Fibroblast of skin of left quadriceps (primary cell): ENCODE measurements at regions not wholly inside any gene's neighbourhood (a gene's known extent, or its start where the extent isn't known, plus 50 kb on each side); places are given as distances from the start of the nearest gene placed in this dataset.

Experiments used
- DNase-seq, 2 experiments: peaks; one replicate each; pipeline ENCODE4 v3.0.0-alpha.2; 2013; ENCODE audit warnings: low read depth in 2 of 2

- DNase-seq = no peak
Measured at GRCh38 chr17:68184141-68184571, 63.7 kb upstream of the AMZ2 start.

DNA sequence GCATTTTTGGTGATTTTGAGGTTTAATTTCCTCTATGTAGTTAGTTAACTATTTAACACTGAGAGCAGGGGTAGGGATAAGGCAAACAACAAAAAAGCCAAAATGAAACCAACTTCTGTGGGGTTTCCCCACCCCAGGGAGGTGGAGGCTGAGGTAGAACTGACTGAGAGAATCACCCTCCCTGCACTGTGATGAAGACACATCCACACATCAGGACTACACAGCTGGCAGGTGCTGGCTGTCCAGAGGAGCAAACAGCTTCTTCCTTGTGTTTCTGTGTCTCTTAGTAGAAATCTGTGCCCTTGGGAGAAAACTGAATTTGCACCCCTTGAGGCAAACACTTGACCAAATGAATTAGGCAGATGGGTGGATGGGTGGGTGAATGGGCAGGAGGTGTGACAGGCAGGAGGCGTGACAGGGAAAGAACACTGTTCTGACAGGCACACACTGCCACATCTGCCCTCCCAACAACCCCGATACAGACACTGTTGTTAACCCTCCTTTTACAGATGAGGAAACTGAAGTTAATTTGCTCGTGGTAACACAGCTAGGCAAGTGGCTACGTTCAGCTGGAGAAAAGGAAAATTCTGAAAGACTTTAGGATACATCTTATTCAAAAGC, 62.9 kb upstream of the AMZ2 start:
- no peak for DNase-seq

DNA sequence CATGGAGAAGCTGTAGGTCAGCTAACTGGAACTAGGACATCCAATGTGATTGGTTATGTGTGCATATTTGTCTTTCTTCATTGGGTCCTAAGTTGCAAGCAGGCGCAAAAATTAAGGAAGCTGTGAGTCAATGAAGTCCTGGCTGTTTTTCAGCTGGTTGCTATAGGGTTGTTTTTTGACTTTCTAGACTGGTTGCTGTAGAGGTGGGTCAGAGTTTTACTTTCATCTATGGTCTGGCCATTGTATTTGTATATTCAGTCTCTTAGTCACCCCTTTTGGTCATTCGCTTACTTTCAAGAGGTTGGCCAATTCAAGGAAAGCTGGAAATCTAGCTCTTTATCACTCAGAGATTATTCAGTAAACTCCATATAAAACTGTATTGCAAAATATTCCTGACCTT, 62.0 kb upstream of the AMZ2 start:
- no peak for DNase-seq

DNA sequence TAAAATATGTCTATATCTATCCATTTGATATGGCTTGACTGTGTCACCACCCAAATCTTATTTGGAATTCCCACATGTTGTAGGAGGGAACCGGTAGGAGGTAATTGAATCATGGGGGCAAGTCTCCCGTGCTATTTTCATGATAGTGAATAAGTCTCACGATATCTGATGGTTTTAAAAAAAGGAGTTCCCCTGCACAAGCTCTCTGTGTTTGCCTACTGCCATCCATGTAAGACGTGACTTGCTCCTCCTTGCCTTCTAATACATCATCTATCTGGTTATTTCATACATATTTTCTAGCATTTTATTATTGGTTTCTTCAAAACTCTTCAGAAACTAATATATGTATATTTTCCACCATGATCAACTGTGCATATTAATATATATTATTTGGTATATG, 57.3 kb upstream of the AMZ2 start:
- DNase-seq = no peak

- DNase-seq = no peak
Measured at GRCh38 chr17:68195667-68196393, 52.0 kb upstream of the AMZ2 start.

GRCh38 chr17:68196394-68197090, 51.3 kb upstream of the AMZ2 start:
- no peak for DNase-seq

DNA sequence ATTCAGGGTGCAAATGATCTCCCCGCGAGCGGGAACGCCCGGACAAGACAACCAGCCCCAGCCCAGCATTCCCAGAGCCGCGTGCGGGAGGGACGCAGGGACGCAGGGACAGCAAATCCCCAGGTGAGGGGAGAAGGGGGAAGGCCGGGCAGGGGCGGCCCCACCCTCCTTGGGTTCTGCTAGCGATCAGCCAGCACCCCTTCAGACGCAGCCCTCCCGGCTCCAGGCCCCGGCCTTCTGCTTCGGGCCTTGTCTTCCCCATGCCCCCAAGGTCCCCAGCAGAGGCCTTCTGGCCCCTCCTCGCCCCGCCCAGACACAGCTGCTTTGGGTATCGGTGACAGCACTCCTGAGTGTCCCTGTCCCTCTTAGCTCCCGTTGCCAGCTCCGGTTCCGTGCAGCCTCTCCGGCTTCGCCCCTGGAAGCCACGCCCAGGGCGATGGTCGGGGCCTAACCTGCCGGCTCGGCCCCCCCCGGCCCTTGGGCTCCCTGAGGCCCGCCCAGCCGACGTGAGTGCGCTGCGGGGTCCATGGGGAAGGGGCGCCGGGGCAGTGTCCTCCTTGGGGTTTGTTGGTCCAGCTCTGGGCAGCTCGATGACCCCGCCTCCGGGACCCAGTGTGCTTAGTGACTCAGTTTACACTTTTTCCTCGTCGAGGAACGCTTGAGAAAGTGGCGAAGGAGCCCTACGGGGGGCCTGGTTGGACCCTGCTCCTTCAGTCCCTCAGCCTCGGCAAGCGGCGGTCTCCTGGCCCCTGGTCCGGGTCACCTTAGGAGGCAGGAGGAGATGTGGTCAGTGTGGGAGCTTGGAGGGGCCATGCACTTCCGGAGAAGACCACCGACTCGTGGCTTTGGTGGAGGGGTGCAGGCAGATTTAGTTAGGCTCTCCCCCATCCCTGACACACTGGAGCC, 50.5 kb upstream of the AMZ2 start:
- no peak for DNase-seq

GRCh38 chr17:68197997-68198930, 49.6 kb upstream of the AMZ2 start:
- DNase-seq = no peak
